Sigmoid colon (tissue), 4 donors: ENCODE measurements at regions not wholly inside any gene's neighbourhood (a gene's known extent, or its start where the extent isn't known, plus 50 kb on each side); places are given as distances from the start of the nearest gene placed in this dataset.

ENCODE experiments used
- CTCF ChIP-seq, 4 experiments: fragments of 450-650 bp in 3 of 4; fragments of 200-600 bp in 1 of 4; IDR thresholded peaks; one replicate each; pipeline ENCODE4 v1.5.1; 2016 to 2019; ENCODE audit warnings: antibody characterized with exemption in 4 of 4, mild to moderate bottlenecking in 3 of 4, moderate library complexity in 2 of 4
- POLR2AphosphoS5 ChIP-seq, 4 donors: sonication (generic); formaldehyde crosslinking; IDR thresholded peaks; one replicate each; pipeline ENCODE4 v1.6.1; 2017; ENCODE audit warnings: antibody characterized with exemption in 4 of 4

GRCh38 chr20:6407163-6407562 is 284.3 kb upstream of the FERMT1 start:
- TF ChIP-seq POLR2AphosphoS5 (IDR thresholded peaks at IDR 0.05) (no peak), CTCF (IDR thresholded peaks at IDR 0.05) (no peak)
